GM19328 (cell line): ENCODE measurements at regions not wholly inside any gene's neighbourhood (a gene's known extent, or its start where the extent isn't known, plus 50 kb on each side); places are given as distances from the start of the nearest gene placed in this dataset.

ENCODE experiments used
- ATAC-seq: cut with Tn5 transposase; IDR thresholded peaks from one replicate; pipeline ENCODE4 v1.9.1; 2021; ENCODE audit warnings: mild to moderate bottlenecking, moderate library complexity; ENCODE audit not compliant: unreplicated experiment

DNA sequence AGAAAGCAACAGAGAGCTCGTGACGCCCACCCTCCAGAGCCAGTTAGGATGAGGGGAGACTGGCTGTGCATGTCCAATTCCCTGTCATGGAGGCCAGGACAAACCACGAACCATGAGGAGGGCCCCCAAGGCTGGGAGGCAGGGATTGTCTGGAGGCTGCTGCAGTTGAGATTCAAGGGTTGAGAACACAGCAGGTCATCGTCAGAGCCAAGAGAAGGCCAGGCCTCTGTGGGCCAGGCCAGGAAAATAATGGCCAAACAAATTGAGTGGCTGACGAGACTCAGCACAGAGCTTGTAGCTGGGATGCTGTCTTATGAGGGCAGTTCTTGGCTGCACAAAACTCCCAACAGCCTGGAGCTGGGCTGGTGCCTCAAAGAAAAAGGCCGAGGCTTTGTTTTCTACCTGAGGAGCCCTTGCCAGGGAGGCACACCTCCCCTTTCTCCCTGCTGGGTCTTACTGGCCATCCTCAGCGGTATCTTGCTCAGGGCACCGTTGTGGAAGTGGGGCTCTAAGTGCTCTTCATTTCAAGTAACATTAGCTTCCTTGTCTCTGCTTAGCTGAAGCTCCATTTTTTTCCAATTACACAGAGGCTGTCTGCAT lies 665.9 kb downstream of the BCL11B start:
- ATAC-seq = no peak

DNA sequence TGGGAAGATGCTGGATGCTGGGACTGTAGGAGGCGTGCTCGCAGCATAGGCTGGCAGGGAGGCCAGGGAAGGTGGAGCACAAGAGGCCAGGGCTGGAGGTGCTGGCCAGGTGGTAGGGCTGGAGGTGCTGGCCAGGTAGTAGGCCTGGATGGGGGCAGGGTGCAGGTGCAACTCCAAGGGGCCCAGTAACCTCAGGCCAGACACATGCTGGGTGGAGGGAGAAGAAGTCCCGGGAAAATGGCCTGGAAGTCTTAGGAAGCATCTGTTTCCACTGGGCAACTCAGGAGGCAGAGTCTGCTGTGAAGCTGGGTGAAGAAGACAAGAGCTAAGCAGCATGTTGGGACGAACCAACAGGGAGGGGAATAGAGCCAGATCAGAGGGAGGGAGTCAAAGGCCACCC lies 665.2 kb downstream of the BCL11B start:
- ATAC-seq = no peak

DNA sequence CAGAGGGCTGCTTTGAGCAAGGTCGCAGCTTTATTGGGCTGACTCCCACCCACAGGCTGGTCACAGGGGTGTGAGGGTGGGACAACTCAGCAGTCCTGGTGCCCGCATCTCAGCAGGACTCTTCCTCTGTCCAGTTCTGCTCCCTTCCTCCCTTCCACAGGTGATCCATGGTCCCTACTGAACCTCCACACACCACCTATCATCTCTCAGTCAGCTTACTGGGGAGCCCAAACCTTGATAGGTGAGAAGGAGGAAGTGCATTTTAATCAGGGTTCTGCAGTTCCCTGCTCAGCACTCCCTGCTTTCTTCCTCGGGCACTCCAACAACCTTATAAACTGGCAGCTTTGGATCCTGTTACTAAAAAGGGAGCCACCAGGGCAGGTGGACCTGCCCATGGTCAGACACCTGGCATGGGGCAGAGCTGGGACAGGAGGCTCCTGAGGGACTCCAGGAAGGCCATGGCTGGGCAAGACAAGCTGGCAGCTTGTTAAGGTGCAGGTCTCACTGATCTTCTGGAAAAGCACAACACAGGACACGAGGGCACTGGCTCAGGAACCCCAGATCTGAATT lies 664.6 kb downstream of the BCL11B start:
- ATAC-seq = no peak

DNA sequence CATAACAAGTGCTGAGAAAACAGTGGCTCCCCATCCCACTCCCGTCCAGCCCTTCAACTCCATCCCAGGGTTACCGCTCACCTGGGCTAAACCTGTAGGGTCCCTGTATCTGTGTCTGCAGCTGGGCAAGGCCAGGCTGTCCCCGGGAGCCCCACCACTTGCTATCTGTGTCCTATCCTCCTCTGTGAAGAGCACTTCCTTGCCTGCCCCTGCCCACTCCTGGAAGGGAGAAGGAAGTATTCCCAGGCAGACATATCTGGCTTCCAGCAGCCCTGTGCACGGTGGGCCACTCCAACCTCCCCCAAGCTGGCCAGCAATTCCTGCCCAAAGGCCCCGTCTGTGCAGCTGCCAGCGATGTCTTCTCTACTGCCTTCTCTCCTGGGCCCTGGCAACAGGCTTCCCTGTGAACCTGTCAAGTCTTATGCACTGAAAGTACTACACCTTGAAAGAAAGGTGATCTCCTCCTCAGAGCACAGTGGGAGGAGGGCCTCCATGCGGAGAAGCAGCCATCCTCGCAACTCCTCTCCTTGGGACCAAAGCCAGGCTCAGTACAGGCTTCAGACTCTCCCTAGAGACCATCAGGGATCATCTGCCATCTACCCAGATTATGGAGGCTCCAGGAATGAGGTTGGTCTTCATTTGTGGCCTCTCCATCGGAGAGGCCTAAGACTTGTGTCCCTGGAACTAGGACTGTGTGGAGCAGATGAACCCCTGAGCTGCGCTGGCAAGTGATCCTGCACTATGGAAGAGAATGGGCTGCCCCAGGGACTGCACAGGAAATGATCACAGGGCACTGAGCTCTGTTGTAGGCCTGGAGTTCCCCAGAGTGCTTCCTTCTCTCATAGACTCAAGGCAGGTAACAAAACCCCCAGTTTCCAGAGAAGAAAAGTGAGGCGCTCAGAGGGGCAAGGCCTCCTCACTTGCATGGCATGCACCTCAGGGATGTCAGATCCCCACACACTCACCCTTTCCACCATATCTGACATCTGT lies 663.6 kb downstream of the BCL11B start:
- no peak for ATAC-seq

DNA sequence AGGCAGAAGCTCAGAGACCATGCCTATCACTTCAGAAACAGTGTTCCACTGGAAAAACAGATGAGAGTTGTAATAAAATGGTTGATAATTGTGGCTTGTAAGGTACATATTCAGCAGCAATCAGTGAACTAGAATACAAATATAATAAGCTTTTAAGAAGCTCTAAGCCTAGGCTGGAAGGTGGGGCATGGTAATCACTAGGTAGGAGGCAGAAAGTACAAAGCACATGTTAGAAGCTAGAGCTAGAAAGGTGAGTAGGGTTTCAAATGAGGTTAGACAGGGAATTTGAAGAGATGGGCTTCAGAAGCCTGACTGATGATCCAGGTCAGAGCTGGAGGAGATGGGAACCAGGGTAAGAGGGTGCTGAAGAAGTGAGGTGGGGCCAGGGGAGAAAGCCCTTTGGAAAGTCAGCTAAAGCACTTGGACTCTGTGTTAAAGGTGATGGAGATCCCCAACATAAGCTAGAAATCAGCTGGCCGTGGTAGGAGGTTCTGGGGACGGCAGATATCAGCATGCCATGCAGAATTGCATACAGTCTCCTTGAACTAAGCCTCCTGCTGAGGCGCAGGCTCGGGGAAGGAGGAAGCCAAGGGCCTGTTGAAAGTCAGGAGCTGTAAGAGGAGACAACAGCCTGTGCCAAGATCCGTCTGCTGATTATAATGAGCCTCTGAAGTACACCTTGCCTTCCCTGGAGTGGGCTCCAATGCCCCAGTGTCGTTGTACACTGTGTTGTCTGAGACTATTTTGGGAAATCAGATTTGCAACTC lies 659.4 kb downstream of the BCL11B start:
- no peak for ATAC-seq

DNA sequence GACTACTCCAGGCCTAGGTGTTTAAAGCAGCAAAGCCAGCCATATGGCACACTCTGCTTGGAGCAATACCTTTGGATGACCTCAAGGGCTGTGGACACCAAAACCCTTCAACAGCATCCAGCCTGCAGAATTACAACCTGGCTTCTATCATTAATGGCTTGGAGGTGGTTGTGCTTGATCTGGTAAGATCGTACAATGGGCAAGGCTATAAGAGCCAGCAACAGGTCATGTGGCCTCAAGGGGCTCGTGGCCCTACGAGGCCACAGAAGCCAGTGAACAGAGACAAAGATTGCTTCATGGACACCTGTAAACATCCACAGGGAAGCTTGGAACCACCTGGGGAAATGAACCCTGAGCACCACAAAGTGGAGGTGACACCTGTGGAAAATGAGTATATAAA lies 657.3 kb downstream of the BCL11B start:
- ATAC-seq = no peak

DNA sequence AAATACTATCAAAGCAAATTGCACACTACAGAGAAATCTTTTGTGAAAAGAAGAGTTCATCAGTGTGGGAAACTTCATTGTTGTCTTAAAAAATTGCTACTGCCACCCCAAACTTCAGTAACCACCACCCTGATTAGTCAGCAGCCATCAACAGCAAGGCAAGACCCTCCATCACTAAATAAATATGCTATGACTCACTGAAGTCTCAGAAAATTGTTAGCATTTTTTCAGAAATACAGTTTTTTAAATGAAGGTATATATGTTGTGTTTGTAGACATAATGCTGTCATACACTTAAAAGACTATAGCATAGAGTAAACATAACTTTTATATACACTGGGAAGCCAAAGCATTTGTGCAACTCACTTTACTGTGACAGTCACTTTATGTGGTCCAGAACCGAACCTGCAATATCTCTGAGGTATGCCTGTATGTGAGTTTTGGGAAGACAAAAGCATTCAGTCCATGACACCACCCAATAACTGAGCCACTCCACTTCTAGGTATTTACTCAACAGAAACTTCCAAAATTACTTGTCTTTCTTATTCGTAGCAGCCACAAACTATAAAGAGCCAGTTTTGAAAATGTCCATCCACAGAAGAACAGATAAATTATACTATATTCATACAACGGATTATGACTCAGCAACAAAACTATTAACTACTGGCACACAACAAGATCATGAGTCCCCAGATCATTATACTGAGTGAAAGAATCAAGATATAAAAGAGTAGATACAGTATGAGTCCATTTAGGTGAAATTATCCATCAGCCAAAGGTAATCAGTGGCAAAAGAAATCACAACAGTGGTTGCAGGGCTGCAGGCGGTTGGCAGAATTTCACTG lies 649.6 kb downstream of the BCL11B start:
- no peak for ATAC-seq

DNA sequence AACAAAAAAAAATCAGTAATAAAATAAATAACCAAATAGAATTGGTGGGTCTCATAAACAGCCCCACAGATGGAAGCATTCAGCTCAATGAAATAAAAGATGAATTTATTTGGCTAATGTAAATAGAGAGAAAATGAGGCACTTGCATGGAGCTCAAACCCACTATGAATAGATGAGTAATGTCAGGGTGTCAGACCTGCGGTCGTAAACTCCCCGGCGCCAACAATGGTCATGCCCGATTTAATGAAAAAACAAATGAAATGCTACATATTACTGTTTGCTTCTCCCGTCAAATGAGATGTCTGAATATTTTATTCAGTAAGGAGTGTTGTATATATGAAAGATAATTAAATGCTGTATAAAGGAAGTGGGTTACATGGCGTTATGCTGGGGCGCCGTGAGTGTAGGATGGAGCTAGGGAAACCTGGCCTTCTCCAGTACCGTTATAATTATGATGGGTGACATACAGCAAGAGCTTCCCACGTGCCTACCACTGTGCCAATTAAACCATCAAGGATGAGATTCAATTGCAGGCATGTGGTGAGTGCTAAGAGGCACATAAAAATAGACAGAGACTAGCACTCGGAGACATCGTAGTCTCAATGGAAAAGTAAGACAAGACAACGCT lies 648.1 kb downstream of the BCL11B start:
- ATAC-seq = no peak

DNA sequence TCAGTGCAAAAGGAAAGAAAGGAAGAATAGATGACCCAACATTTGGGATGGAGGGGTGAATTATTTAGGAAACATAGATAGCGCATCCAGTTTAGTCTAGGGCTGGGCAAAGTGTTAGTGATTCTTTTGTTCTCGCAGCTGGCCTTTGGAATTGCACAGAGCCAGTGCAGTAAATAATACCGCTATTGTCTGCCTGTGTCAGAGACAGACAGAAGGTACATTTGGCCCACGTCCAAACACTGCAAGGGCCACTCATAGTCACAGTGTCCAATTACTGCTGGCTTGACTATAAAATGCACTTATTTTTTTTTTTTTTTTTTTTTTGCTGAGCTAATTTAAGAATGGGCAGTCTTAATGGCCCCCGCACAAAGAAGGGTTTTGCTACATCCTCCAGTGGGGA lies 638.6 kb downstream of the BCL11B start:
- ATAC-seq = no peak

DNA sequence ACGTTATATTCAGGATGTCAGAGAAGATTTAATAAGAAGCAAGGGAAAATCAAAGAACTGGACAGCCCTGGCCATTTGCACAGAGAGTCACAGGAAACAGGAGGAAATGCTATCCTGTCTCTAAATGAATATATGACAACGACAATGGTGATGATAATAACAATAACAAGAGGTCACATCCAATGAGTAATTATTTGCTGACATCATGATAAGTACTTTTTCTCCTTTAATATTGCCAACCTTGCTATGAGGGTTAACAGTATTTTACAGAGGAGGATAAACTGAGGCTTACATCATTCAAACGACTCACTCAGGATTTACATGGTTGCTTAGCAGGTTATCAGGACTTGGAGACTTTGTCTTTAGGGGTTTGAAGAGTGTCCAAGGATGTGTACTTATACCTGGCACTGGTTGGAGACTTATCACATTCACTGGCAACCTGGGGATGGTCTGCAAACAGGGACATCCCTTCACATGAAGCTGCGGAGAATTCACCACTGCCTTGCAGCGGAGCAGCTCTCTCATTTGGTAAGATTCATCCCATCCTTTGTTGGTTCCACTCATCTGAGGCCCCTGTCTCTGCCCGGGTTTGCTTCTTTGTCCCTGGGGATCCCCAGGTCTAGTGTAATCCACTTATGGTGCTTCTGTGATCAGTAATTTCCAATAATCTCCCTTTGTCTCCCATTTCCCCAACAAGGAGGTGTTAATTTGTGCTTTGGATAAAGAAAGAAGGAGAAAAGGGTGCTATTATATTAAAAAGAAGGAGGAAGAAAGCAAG lies 637.8 kb downstream of the BCL11B start:
- ATAC-seq = no peak

DNA sequence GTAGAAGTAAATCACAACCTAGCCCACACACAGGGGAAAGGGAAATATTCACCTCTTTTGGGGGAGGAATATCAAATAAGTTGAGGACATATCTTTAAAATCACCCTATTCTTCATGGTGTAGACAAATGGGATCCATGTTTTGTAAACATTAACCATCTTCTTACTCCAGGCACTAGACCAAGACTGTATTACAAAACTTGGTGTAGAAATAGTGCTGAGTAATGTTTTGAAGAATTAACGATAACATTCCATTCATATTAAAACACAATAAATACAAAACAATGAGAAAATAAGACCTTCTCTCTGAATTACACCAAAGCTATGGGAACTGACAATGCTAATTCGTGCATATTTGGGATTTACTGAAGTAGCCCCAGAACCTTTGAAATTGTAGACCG lies 633.6 kb downstream of the BCL11B start:
- ATAC-seq = no peak

DNA sequence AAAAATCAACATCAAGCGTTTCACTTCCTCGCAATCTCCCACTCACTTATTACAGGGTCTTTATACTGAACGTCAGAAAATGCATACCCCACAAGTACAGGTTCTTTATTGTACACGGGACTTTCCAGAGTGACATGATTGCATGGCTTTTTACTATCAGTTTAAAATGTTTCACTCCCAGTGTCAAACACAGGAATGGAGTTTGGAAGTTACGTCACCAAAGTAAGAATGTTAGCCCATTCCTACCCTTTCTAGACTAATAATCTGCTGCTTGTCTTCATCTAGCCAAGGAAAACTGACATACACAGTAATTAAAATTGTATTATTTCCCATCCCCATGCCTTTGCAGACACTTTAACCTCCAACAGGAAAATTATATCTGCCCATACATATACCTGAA lies 624.2 kb downstream of the BCL11B start:
- ATAC-seq = no peak

DNA sequence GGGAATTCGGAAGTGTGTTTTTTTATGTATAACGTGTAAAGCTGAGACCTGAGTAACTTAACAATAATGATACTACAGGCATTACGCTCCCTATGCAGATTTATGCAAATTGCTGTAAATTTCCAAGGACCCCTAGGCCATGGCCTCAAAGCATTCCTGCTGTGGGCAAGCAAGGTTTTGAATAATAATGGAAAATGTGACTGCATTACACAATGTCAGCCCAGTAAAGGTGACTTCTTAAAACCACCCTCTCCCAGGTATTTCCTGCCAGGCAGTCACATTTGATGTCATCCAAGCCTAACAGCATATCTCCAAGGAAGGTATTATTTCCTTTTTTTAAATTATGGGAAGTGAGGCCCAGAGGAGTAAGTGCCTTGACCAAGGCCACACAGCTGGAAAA lies 621.0 kb downstream of the BCL11B start:
- no peak for ATAC-seq

DNA sequence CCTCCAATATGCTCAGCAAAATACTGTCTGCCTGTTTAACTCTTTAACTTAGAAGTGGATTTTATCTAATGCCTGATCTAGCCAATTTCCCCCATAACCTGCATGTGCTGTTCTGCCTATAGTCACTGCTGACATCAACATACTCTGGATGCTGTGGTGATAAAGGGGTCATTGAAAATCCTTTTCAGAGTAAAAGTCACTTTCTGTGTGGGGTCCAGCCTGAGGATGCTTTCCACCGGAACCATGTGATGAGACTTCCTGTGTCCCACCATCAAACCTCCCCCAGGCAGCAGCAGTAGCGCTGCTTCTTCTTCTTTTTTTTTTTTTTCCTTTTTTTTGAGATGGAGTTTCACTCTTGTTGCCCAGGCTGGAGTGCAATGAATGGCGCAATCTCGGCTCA lies 607.0 kb downstream of the BCL11B start:
- no peak for ATAC-seq

DNA sequence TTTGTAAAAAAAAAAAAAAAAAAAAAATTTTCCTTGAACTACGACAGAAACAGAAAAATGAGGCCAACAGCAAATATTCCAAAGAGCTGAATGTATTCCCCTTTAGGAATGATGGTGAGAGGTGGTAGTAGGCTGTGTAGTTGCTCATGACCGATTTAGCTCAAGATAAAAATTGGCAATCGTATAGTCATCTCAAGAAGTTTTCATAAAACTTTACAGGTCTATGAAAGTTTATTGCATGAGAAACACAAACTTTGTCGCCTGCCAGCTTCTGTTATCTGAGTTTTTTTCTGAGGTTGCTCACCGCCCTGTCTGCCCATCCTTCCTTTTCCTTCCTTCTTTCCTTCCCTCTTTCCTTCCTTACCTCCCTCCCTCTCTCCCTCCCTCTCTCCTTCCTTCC lies 605.5 kb downstream of the BCL11B start:
- no peak for ATAC-seq

DNA sequence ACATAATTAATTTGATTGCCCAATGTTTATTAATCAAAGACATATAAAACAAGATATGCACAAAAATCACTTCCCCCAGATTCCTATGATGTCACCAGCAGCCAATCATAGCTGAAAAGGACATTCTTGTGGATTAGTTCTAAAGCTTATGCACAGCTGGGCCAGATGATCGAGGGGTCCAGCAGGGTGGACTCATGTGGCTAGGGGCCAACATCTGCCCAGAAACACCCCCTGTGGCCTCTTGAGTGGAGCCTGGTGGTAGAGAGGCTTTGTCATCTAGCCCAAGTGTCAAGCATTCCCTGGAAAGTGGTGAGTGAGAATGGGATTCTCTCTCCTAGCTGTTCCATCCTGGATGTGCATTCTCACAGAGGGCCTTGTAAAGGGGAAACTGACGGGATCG lies 590.0 kb downstream of the BCL11B start:
- no peak for ATAC-seq

DNA sequence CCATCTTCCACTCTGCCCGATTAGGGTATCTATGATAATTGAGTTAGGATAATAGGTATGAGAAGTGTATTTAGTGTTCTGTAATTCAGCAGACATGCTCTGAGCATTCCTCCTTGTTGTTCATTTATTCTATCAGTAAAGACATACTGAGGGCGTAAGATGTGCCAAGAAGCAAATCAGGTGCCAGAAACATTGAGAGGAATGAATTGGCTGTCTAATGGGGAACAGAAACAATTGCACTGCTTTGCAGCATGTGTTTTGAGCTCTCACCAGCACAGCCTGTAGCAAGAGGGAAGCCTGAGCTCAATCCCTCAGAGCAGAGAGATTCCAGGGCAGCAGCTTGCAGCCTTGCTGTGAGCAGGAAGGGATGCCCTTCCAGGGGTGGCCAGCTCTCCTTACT lies 589.3 kb downstream of the BCL11B start:
- ATAC-seq = no peak

DNA sequence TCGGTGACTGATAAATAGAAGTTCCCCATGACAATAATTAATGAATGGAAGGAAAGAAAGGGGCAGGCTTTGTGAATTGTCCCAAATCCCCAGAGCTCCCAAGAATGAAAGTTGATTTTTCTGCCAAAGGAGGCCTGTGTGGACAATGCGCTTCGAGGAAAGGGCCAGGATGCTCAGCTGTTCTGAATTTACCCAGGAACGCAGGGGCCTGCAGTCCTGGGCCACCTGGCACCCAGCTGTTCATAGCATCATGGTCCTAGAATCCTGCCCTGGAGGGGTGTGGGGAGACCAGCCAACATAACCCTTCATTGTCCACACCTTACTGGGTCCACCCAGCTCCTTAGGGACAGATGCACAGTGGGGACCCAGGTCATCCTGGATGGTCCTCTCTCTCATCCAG lies 587.5 kb downstream of the BCL11B start:
- no peak for ATAC-seq

DNA sequence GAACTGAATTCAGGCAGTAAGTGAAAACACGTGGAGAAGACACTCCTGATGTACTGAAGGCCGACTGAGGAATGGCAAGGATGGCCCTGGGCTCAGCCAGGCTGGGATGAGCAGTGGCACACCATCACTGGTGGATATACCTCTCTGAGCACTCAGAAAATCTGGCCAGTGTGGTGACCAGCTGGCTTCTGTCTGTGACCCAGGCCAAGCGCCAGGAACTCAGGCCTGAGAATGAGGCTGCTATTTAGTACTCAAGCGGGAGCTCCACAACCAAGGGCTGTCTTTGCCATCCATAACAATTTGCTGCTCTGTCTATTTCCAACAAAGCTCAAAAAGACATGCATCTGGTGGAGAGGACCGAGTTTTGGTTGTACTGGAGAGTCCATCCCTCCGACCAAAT lies 586.3 kb downstream of the BCL11B start:
- no peak for ATAC-seq
